DOHH2 (cell line): ENCODE measurements at regions not wholly inside any gene's neighbourhood (a gene's known extent, or its start where the extent isn't known, plus 50 kb on each side); places are given as distances from the start of the nearest gene placed in this dataset.

Source experiments
- H3F3A ChIP-seq: fragments of 200-600 bp; sonication (generic), shearing (Covaris generic); 2 replicates; pipeline ENCODE4 v1.6.0; 2016; ENCODE audit warnings: antibody characterized with exemption, mild to moderate bottlenecking; ENCODE audit not compliant: control insufficient read depth, insufficient read depth
- H3K27ac ChIP-seq: fragments of 200-600 bp; sonication (generic); 2 replicates; pipeline ENCODE4 v1.5.1; 2014; ENCODE audit warnings: low read depth, mild to moderate bottlenecking, low read length, moderate library complexity
- H3K27me3 ChIP-seq: fragments of 200-600 bp; sonication (generic); 2 replicates; pipeline ENCODE4 v1.6.1; 2014; ENCODE audit warnings: mild to moderate bottlenecking, low read length, mixed read lengths; ENCODE audit not compliant: control insufficient read depth
- H3K36me3 ChIP-seq: fragments of 200-600 bp; sonication (generic); 2 replicates; pipeline ENCODE4 v1.6.1; 2014; ENCODE audit warnings: mild to moderate bottlenecking, low read length, moderate library complexity, mixed read lengths; ENCODE audit not compliant: control insufficient read depth
- H3K4me1 ChIP-seq: fragments of 200-600 bp; sonication (generic); 2 replicates; pipeline ENCODE4 v1.6.1; 2014; ENCODE audit warnings: mild to moderate bottlenecking, low read length, mixed read lengths; ENCODE audit not compliant: control insufficient read depth
- H3K4me2 ChIP-seq: fragments of 200-600 bp; sonication (generic); 2 replicates; pipeline ENCODE4 v1.6.0; 2014; ENCODE audit warnings: mild to moderate bottlenecking, low read length, moderate library complexity
- H3K4me3 ChIP-seq: fragments of 200-600 bp; sonication (generic); 2 replicates; pipeline ENCODE4 v1.5.1; 2014; ENCODE audit warnings: mild to moderate bottlenecking, low read length, mixed read lengths
- H3K79me2 ChIP-seq: fragments of 200-600 bp; sonication (generic); 2 replicates; pipeline ENCODE4 v1.6.1; 2014; ENCODE audit warnings: mild to moderate bottlenecking, low read length, mixed read lengths; ENCODE audit not compliant: control insufficient read depth
- H3K9me2 ChIP-seq: fragments of 200-600 bp; sonication (generic); replicated peaks from 2 replicates; pipeline ENCODE4 v1.6.1; 2014; ENCODE audit warnings: mild to moderate bottlenecking, low read length, mixed read lengths; ENCODE audit not compliant: control insufficient read depth
- H3K9me3 ChIP-seq: fragments of 200-600 bp; sonication (generic); 2 replicates; pipeline ENCODE4 v1.6.1; 2014; ENCODE audit warnings: antibody characterized with exemption, low read length, mixed read lengths; ENCODE audit not compliant: control insufficient read depth, insufficient read depth
- H4K20me1 ChIP-seq: fragments of 200-600 bp; sonication (generic); 2 replicates; pipeline ENCODE4 v1.6.0; 2014; ENCODE audit warnings: low read depth, mild to moderate bottlenecking, antibody characterized with exemption, low read length, moderate library complexity; ENCODE audit not compliant: control insufficient read depth, insufficient read depth
- CTCF ChIP-seq: fragments of 200-600 bp; sonication (generic); IDR thresholded peaks from one replicate; pipeline ENCODE4 v1.5.1; 2014; ENCODE audit warnings: antibody characterized with exemption, mild to moderate bottlenecking, low read depth, low read length; ENCODE audit not compliant: poor library complexity, severe bottlenecking
- EZH2phosphoT487 ChIP-seq: fragments of 200-600 bp; sonication (generic); IDR thresholded peaks from 2 replicates; pipeline ENCODE4 v1.6.1; 2017; ENCODE audit warnings: borderline replicate concordance, mild to moderate bottlenecking, antibody characterized with exemption, low read length, moderate library complexity, mixed read lengths

DNA sequence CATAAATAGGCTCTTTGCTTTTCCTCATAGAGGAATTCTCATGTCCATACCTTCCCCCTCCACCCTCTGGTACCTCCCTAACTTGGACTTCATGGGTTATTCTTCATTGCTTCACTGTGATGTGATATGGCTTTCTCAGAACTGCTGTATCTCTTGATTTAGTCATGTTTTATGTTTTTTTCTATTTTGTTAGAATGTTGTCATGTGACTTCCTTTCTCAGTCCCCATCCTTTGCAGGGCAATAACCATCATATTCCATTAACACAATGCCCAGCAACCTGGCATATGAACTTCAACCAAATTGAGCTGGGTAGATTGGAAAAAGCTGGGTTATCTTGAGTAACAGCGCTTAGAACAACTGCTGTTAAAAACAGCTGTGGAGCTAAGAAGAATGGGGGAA is 190.9 kb upstream of the PRSS16 start:
- Histone ChIP-seq H4K20me1 (no peaks in the 10 kb centered on the region), H3F3A (no peaks in the 10 kb centered on the region), H3K36me3 (no peaks in the 10 kb centered on the region), H3K79me2 (no peaks in the 10 kb centered on the region), H3K27ac (no peak overlapping the region), H3K9me3 (no peaks in the 10 kb centered on the region; the same call in 1 of the 2 replicates), H3K27me3 (no peaks in the 10 kb centered on the region; the same call in 1 of the 2 replicates), H3K4me1 (no peaks in the 10 kb centered on the region), H3K4me2 (no peak overlapping the region), H3K9me2 (no peaks in the 10 kb centered on the region), H3K4me3 (no peak overlapping the region)
- TF ChIP-seq CTCF = no peak
- no peak for TF ChIP-seq EZH2phosphoT487

DNA sequence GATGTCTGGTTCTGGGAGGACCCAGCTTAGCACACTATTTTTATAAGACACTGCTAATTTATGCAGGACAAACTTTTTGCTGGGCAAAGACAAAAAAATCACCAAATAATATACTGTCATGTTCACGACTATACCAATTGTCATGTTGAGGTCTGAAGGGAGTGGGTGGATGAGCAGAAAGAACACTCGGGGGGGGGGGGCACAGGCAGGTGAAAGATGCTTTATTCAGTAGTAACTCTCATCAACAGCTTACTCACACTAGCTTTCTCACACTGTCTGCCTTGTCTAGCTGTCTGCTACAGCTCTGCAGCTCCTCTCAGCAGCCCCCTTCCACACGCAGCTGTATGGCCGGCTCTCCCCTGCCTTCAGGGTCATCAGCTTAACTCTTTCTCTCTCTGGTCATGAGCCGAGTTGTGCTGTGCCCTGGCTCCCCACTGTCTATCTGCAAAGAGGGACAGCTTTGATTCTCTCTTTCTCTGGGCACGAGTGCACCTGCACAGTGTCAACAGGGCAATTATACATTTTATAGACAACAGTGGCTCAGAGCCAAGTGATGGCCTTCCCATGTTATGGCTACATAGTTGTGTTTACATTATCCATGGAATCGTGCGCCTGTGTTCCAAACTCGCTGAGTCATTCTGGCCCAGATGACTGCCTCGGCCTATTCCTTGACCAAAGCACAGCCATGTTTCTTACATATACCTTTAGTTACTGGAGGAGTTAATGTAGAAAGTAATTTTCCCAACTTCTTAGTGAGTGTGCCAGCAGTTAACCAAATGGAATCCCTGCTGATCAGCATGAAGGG is 187.7 kb upstream of the PRSS16 start:
- Histone ChIP-seq H3K27me3 (no peaks in the 10 kb centered on the region; the same call in 1 of the 2 replicates), H3K27ac (no peak overlapping the region), H3K4me3 (no peak overlapping the region), H3K9me2 (no peaks in the 10 kb centered on the region), H3F3A (no peaks in the 10 kb centered on the region), H3K79me2 (no peaks in the 10 kb centered on the region), H4K20me1 (no peaks in the 10 kb centered on the region), H3K4me1 (no peaks in the 10 kb centered on the region), H3K36me3 (no peaks in the 10 kb centered on the region), H3K9me3 (no peaks in the 10 kb centered on the region; the same call in 1 of the 2 replicates), H3K4me2 (no peak overlapping the region)
- TF ChIP-seq CTCF (no peak), EZH2phosphoT487 (no peak)

- Histone ChIP-seq H3K9me2 (no peaks in the 10 kb centered on the region), H3K79me2 (no peaks in the 10 kb centered on the region), H3K4me1 (no peaks in the 10 kb centered on the region), H3K4me3 (no peak overlapping the region), H3K9me3 (no peaks in the 10 kb centered on the region; the same call in 1 of the 2 replicates), H3K27me3 (no peaks in the 10 kb centered on the region; the same call in 1 of the 2 replicates), H4K20me1 (no peaks in the 10 kb centered on the region), H3K36me3 (no peaks in the 10 kb centered on the region), H3K4me2 (no peak overlapping the region), H3K27ac (no peak overlapping the region), H3F3A (no peaks in the 10 kb centered on the region)
- TF ChIP-seq EZH2phosphoT487 = no peak
- no peak for TF ChIP-seq CTCF
Observed at GRCh38 chr6:27061235-27061993, 186.1 kb upstream of the PRSS16 start.
